ENCODE measurements at regions not wholly inside any gene's neighbourhood (a gene's known extent, or its start where the extent isn't known, plus 50 kb on each side); places are given as distances from the start of the nearest gene placed in this dataset.

DNA sequence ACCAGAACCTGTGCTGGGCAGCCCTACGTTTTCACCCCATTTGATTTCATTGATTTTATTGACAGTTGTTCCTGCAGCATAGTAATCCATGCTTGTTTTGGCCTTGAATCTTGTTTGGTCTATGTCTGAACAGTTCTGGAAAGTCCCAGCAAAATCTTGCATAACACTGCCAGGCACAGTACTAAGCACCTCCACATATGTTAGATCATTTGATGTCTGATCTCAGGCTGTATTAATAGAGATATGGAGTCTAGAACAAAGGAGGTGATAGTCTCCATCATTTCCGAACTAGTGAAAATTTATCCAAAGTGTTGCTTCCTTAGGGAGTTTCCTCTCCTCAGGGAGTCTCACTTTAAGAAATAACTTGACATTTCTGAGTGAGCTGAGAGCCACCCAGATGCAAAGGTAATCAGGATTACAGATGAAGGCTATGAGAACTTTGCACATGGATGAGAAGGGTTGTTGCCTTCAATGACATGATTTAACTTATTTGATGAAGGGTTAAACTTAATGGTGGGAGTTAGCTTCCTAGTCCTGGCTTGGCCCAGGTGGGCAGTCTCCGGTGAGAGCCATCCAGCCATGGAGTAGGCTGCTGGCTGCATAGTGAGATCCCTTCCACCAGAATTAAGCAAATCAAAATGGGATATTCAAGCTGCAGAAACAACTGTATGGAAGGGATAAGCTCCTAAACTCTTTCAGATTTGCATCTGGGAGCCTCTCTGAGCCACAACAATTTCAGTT, 173.8 kb upstream of the MVB12B start:
- DNase-seq (ENCODE audit: low read depth in 2 of 2), result no peak

DNA sequence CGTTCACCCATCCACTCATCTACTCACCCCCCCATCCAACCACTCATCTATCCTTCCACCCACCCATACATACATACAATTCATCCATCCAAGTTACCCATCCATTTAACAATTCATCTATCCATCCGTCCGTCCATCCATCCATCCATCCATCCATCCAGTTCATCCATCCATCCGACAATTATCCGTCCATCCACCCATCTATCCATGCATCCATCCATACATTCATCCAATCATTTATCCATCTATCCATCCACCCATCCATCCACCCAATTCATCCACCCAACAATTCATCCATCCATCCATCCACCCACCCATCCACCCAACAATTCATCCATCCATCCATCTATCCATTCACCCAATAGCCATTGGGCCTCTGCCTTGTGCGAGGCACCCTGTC, 173.2 kb upstream of the MVB12B start:
- DNase-seq (ENCODE audit: low read depth in 2 of 2), result no peak

GRCh38 chr9:126154182-126154827, 172.3 kb upstream of the MVB12B start:
- no peak for DNase-seq (ENCODE audit: low read depth in 2 of 2)

DNA sequence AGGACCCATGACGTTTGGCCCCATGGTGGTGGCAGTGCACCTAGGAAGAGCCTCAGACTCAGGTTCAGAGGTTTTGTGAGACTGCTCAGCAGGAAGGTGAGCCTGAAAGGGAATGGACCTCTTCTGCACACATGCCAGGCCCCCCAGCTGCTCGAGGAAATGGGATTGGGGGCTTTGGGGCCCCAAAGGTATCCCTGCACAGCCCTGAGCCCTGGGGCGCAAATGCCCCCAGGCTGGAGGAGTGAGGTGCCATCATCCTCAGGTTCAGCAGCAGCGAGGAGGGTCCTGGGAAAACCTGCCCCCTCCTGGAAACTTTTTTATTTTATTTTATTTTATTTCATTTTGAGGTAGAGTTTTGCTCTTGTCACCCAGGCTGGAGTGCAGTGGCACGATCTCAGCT, 171.8 kb upstream of the MVB12B start:
- no peak for DNase-seq (ENCODE audit: low read depth in 2 of 2)

DNA sequence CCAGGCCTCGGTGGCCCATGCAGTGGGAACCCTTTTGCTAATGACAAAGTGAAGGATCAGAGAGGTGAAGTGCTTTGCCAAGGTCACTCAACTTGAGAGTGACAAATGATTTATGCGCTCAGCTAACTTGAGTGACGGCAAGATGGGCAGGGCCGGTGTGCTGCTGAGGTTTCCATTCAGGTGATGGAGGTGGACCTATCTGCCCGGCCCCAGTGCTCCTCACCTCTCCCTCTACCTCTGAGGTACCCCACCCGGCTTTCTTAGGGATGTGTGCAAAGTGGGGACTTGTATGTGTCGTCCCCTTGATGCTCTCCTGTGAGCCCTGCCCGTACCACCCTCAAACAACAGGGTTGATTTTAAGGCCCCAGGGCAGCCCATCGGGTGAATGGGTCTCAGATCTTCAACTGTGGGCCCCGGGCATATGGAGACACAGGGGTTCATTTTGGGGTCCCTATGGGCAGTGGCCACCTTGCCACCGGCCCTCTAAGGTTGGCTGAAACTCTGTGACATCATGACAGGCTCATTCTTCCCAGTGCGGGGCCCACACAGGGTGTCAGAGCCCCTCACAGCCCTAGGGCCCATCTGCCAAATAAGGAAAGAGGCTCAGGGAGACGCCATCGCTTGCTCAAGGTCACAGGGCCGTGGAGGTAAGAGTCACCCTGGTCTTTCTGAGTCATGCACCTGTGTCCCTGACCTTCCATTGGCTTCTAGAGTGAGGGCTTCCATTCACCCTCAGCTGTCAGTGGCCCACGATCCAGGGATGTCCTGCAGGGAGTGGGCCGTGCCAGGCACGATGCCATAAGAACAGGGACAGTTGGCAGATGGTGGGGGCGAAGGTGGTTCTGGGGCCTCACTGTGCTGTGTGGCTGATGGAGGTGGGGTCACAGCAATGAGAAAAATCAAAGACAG, 170.6 kb upstream of the MVB12B start:
- no peak for DNase-seq (ENCODE audit: low read depth in 2 of 2)

GRCh38 chr9:126156898-126157297, 169.7 kb upstream of the MVB12B start:
- no peak for DNase-seq (ENCODE audit: low read depth in 2 of 2)

- no peak for DNase-seq (ENCODE audit: low read depth in 2 of 2)
Observed at GRCh38 chr9:126157423-126157822, 169.2 kb upstream of the MVB12B start.

- DNase-seq (ENCODE audit: low read depth in 2 of 2), result no peak
Observed at GRCh38 chr9:126157826-126158587, 168.6 kb upstream of the MVB12B start.

DNA sequence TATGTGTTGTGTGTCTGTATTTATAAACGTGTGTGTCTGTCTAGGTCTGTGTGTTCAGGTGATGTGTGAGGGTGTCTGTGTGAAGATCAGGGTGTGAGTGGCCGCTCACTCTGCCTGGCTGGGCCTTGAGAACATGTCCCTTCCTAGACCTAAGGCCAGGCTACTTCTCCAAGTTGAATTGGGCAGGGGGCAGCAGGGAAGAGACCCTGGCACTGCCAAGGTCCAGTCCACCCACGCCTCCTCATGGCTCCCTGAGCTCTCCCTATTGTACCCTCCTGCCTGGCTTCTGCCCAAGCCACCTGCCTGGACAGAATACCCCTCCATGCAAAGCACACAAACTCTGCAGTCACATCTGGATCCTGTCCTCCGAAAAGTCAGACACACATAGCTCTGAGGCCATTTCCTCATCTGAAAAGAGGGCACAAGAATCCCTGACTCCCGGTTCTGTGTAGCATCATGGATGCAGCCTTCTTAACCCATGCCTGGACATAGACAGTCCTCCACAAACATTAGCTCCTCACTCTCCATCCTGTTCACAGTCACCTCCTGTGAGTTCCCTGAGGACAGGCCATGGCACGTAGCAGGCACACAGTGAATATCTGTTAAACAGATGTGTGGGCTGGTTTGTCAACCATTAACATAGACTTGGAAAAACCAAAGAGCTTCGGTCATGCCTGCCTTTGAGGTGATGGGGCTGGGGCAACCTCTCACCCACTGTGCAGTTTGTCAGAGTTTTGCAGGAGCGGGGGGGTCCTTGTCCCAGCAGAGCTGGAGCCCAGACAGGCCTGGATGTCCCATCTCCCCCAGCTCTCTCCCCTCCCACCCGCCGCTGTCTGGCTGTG, 167.8 kb upstream of the MVB12B start:
- DNase-seq (ENCODE audit: low read depth in 2 of 2), result no peak

DNA sequence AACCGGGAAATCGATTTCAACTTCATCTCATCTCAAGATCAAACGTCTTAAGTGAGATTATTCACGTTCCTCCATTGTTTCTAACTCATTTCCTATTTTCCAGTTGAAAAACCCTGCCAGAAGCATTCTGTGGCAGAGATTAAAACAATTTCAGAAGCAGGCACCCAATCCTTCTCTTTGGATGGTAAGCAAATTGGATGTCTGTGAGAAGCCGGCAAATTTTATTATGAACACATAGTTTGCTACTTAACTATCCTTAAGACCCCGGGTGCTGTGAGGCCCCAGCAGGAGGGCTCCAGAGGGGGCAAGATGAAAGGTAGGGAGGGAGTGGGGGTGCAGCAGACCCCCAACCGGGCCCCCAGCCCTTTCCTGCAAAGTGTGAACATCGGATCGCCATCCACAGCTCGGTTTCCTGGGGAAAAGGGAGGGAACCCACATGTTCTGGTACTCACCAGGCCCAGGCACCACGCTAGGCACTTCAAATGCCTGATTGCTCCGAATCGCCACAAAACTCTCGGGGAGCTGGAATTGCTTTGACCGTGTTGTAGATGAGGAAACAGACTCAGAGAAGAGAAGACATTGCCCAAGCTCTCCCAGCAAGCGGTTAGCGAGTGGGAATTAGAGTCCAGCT, 167.1 kb upstream of the MVB12B start:
- no peak for DNase-seq (ENCODE audit: low read depth in 2 of 2)

DNA sequence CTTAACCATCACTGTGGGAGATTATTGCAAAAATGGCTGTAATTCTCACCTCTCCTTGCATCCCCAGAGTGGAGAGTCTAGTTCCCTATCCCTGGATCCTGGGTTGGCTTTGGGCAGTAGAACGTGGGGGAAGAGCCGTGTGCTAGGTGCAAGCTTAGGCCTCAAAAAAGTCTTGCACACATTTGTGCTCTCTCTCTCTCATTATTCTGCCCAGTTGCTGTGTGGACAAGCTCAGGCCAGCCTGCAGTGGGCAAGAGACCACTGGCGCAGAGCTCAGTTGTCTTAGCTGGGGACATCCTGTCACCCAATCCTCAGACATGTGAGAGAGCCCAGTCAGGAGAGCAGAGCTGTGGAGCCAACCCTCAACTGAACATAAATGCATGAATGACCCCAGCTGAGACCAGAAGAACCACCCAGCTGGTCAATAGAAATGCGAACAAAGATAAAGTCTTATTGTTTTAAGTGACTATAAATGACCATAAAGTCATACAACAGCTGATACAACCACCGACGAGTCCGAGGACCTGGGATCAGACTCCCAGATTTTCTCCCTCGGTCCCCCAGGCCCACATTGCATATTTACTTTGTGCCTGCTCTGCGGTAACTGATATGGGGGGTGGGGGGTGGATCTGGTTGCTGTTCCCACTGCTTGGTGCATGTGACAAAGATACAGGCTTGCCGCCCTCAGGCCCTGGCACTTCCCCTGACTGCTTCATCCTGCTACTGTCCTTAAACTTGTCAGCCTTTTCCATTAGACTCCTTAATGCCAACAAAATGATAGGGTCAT, 166.4 kb upstream of the MVB12B start:
- DNase-seq (ENCODE audit: low read depth in 2 of 2), result no peak

DNA sequence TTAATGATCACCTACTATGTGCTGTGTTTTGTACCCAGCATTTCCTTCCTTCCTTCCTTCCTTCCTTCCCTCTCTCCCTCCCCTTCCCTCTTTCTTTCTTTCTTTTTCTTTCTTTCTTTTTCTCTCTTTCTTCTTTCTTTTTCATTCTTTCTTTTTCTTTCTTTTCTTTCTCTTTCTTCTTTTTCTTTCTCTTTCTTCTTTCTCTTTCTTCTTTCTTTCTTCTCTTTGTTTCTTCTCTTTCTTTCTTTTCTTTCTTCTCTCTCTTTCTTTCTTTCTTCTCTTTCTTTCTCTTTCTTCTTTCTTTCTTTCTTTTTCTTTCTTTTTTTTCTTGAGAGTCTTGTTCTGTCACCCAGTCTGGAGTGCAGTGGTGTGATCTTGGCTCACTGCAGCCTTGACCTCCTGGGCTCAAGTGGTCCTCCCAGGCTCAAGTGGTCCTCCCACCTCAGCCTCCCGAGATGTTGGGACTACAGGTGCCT, 165.7 kb upstream of the MVB12B start:
- no peak for DNase-seq (ENCODE audit: low read depth in 2 of 2)

DNA sequence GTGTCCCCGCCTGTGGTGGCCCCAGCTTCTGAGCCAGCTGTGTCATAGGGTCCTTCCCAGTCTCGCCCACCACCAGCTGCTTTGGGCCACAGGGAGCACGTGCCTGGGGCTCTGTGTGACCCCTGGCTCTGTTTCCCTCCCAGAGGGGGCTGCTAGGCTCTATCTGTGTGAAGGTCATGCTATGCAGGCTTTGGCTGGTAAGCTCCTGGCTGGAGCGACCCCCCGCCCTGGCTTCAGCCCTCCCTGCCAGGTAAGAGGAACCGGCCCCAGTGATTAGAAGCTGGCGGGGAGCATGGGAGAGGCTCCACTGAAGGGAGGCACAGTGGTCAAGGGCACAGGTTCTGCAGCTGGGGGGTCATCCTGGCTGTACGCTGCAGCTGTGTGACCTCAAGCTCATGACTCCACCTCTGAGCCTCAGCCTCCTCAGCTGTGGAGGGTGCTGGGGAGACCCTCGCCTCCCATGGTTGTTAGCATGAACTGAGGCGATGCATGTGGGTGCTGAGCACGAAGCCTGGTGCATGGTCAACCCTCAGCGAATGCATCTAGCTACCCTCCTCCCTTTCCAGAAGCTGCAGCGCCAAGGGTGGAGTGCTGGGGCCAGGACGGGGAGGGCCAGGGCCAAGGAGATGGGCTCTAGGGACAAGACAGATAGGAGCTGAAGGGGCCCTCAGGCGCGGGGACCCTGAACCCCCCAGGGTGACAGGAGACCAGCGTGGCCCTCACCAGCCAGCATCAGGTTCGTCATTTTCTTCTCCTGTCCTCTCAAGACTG, 163.8 kb upstream of the MVB12B start:
- DNase-seq (ENCODE audit: low read depth in 2 of 2), result no peak

DNA sequence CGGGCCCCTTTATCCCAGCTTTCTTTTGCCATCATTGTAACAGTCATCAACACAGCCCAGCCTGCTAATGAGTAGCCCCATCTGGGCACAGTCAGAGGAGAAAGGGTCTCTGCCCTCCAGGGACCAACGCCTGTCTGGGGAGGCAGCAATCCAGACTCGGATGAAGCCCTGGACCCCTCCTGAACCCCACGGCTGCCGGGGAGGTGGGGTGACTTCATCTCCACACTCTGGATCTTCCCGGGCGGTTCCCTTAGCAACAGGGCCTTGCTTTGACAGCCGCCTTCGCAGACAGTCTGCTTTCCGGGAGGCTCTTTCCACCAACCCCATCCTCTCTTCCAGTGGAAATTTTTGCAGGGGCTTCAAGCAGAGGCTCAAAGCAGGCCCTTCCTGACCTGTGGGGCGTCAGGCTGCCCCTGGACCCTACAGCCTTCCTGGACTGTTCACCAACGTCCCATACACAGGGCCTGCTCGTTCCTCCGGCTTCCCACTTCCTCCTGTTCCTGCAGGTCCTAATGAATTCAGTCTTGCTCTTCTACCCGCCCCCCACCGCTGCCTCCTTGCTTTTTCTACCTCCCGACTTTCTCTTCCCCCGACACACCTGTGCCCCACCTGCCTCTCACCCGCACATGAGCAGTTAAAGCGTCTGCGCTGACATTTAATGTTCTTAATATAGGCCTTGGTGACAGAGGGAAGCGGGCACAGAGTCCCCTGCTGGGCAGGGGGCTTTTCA, 161.7 kb upstream of the MVB12B start:
- no peak for DNase-seq (ENCODE audit: low read depth in 2 of 2)

- DNase-seq (ENCODE audit: low read depth in 2 of 2), result no peak
Observed at GRCh38 chr9:126165755-126166154, 160.9 kb upstream of the MVB12B start.

GRCh38 chr9:126166291-126166690, 160.3 kb upstream of the MVB12B start:
- DNase-seq (ENCODE audit: low read depth in 2 of 2), result no peak

DNA sequence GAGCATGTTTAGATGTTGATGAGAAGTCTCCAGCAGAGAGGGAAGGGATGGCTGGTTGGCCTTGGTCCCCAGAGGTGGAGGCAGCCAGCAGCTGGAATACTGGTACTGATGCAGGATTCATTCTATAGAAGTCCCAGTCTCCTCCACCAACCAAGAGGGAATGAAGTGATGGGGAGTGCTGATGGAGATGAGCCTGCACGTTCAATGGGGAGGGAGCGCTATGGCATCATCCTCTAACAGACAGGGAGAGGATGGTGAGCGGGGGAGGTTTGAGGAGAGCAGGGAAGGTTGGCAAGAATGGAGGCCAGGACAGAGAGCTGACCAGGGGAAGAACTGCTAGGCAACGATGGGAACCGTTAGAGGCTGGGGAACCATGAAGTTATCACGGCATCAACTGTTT, 159.8 kb upstream of the MVB12B start:
- DNase-seq (ENCODE audit: low read depth in 2 of 2), result no peak

- no peak for DNase-seq (ENCODE audit: low read depth in 2 of 2)
Observed at GRCh38 chr9:126169736-126170135, 156.9 kb upstream of the MVB12B start.

Measured in stimulated activated CD4-positive, alpha-beta T cell treated with anti-CD3 and anti-CD28 coated beads, Interleukin-15, amount 100 ng/mL, for 48 hours (primary cell).